ENCODE measurements at regions not wholly inside any gene's neighbourhood (a gene's known extent, or its start where the extent isn't known, plus 50 kb on each side); places are given as distances from the start of the nearest gene placed in this dataset.
A peak's percentile ranks its signal among the peaks of the same experiment; 100 is the strongest.

DNA sequence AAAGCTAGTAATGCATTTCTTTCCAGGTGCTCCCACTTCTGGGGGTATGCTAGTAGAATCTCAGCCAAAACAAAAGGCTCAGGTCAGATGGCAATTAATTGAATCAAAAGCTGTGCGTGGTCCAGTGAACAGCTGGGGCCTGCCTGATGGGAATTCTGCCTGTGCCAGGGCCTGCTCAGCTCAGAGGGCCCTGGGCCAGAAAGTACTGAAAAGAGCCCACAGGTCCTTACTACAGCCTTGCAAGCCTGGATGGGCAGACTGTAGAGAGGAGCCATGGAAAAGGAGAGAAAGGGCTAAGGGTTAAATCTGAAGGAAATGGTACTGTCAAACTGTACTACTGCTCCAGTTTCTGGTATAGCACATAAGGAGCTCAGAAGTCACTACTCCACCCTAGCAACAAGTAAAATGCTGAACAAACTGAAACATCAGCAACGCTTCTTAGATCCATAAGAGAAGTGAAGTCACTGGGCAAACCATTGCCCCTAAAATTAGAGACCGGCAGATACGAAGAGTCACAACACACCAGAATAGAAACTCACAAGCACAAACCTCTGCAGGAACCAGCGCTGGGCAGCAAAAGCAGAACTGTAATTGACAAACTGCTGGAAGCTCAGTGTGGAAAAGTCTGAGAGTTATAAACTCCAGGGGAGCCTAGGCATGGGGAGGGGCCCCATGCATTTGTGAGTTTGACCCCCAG, 121.1 kb upstream of the SYT6 start:
- no peak overlapping the region for H3K4me3 ChIP-seq (ENCODE audit: low read depth, low read length)
- no peak for DNase-seq (ENCODE audit: low read depth)
- TF ChIP-seq, protein P1, sequence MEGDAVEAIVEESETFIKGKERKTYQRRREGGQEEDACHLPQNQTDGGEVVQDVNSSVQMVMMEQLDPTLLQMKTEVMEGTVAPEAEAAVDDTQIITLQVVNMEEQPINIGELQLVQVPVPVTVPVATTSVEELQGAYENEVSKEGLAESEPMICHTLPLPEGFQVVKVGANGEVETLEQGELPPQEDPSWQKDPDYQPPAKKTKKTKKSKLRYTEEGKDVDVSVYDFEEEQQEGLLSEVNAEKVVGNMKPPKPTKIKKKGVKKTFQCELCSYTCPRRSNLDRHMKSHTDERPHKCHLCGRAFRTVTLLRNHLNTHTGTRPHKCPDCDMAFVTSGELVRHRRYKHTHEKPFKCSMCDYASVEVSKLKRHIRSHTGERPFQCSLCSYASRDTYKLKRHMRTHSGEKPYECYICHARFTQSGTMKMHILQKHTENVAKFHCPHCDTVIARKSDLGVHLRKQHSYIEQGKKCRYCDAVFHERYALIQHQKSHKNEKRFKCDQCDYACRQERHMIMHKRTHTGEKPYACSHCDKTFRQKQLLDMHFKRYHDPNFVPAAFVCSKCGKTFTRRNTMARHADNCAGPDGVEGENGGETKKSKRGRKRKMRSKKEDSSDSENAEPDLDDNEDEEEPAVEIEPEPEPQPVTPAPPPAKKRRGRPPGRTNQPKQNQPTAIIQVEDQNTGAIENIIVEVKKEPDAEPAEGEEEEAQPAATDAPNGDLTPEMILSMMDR (IDR thresholded peaks at IDR 0.05; ENCODE audit: insufficient read depth, low read depth, low read length, missing control alignments): no peak

DNA sequence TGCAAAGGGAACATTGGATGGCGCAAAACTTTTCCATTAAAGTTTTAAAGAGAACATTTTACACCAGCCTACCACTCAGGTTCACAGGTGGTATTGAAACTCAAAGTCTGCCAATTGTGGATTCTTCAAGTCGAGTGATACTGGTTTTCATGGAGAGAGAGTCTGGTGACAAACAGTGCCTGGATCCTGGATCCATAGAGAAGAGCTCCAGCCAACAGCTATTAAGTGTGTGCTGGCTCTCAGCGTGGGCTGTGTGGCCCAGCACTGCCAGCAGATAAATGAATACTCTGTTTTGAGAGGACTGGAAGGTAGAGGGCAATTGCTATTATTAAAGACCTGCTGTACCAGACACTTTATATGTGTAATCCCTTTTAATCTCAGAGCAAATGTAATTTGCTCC, 118.9 kb upstream of the SYT6 start:
- TF ChIP-seq, protein P1 (IDR thresholded peaks at IDR 0.05; ENCODE audit: insufficient read depth, low read depth, low read length, missing control alignments): no peak
- no peak for DNase-seq (ENCODE audit: low read depth)
- no peak overlapping the region for H3K4me3 ChIP-seq (ENCODE audit: low read depth, low read length)

DNA sequence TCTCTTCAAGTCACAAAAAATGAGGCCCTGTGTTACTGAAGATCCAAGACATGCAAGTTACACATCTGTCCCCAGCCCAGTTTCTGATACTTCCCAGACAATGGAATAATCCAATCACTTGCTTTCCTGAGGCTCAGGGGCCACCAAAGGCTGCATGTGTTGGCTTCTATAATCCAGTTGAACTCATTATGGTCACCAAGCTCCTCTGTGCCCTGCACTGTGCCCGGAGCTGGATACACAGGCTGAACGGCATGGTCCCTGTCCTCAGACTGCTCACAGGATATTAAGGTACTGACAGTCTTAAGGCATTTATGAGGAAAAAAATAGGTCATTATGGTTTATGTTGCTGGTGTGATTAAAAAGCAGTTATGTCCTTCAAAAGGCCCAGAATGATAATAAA, 117.0 kb upstream of the SYT6 start:
- no peak overlapping the region for H3K4me3 ChIP-seq (ENCODE audit: low read depth, low read length)
- TF ChIP-seq, protein P1 (IDR thresholded peaks at IDR 0.05; ENCODE audit: insufficient read depth, low read depth, low read length, missing control alignments): no peak
- DNase-seq (ENCODE audit: low read depth): no peak

DNA sequence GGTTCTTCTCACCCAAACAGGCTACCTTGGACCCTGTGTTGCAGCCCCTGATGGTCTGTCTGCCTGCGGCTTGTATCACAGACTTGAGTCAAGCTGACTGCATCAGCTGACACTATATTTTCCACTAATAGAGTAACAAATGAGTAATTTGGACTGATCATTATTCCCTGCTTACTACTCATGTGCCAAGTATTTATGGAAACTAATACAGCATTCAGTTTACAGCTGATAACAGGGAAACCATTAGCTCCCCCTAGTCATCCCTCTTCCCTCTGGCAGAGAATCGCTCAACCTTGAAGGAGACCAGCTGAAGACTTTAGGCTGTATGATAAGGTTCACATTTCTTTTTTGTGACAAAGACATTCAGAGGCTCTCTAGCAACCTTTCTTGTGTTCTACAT, 116.6 kb upstream of the SYT6 start:
- no peak for DNase-seq (ENCODE audit: low read depth)
- H3K4me3 ChIP-seq (ENCODE audit: low read depth, low read length): no peak overlapping the region
- TF ChIP-seq, protein P1 (IDR thresholded peaks at IDR 0.05; ENCODE audit: insufficient read depth, low read depth, low read length, missing control alignments): no peak

DNA sequence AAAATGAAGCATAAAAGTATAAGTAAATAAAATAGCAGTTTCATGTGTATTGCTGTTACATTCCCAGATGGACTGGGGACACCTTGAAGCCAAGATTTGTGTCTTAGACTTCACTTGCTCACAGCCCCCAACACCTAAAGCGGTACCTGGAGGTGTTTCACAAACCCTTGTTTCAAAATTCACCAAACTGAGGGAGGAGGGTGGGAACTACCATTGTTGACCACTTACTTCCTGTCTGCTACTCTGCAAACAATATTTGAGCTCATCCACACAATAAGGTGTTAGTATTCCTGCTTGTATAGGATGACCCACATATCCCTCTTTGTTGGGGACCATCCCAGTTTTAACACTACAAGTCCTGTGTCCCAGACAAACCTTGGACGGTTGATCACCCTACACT, 115.9 kb upstream of the SYT6 start:
- no peak for DNase-seq (ENCODE audit: low read depth)
- TF ChIP-seq, protein P1 (IDR thresholded peaks at IDR 0.05; ENCODE audit: insufficient read depth, low read depth, low read length, missing control alignments): no peak

DNA sequence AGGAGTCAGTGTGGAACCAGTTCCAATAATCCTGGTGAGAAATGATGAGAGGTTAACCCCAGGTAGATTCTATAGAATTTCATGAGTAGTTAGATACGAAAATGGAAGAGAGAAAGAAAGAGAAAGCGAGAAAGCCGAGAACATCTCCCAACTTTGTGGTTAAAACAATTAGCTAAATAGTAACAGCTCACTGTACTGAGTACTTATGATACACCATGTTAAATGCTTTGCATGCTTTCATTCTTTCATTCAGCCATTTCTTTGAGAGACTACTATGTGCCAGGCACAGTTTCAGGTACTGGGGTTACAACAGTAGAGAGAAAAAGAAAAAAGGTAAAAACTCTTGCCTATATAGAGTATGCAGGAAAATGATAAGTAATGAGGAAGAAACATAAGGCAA, 109.7 kb upstream of the SYT6 start:
- no peak overlapping the region for H3K4me3 ChIP-seq (ENCODE audit: low read depth, low read length)
- peak; percentile 29 for DNase-seq (ENCODE audit: low read depth)
- TF ChIP-seq, protein P1 (IDR thresholded peaks at IDR 0.05; ENCODE audit: insufficient read depth, low read depth, low read length, missing control alignments): no peak

More for the DNA sequence above, 115.9 kb upstream of the SYT6 start:
- H3K4me3 ChIP-seq (ENCODE audit: low read depth, low read length): no peak overlapping the region

DNA sequence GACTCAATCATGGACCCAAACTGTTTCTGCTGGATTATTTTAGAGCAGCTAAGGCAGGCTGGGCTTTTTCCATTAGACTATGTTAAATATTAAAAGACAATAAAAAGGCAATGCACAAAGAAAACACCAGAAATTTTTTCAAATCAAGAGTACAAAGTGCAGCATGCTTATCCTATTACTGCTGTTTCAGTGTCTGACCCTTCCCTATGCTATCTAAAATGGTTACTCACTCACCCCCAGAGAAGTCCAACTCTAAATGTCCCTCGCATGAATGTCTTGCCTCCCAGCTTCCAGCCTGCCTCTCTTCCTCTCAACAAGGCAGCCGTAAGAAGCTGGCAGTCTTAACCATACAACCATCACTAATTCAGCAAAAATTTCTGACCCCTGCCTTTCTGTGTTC, 108.7 kb upstream of the SYT6 start:
- H3K4me3 ChIP-seq (ENCODE audit: low read depth, low read length): no peak overlapping the region
- DNase-seq (ENCODE audit: low read depth): no peak
- TF ChIP-seq, protein P1 (IDR thresholded peaks at IDR 0.05; ENCODE audit: insufficient read depth, low read depth, low read length, missing control alignments): no peak
